SH-SY5Y (cell line): ENCODE measurements at regions not wholly inside any gene's neighbourhood (a gene's known extent, or its start where the extent isn't known, plus 50 kb on each side); places are given as distances from the start of the nearest gene placed in this dataset.

Source experiments
- GATA2 ChIP-seq: IDR thresholded peaks from 2 replicates; pipeline ENCODE4 v1.6.1; 2011; ENCODE audit warnings: mild to moderate bottlenecking, low read depth, low read length
- GATA3 ChIP-seq: IDR thresholded peaks from 2 replicates; pipeline ENCODE4 v1.6.1; 2011; ENCODE audit warnings: low read depth, mild to moderate bottlenecking, low read length, moderate library complexity

GRCh38 chr2:41004700-41005099 is 552.8 kb upstream of the SLC8A1 start:
- TF ChIP-seq GATA2 (no peak), GATA3 (no peak)
